HepG2 (cell line): ENCODE measurements at regions not wholly inside any gene's neighbourhood (a gene's known extent, or its start where the extent isn't known, plus 50 kb on each side); places are given as distances from the start of the nearest gene placed in this dataset.

Source experiments
- ATAC-seq: fragments of 200-7000 bp; cut with Tn5 transposase; 3 replicates; pipeline ENCODE4 v1.9.1; 2020; ENCODE audit warnings: mild to moderate bottlenecking, moderate library complexity
- BruUV-seq: library from RNA; stranded (reverse); fragments of 400-500 nt; replicated peaks from 2 replicates; lab custom pipeline; 2021; lab: Mats Ljungman, UMichigan
- CTCF ChIA-PET: fragments of 300-600 bp; formaldehyde crosslinking; extraction: SDS; loops from one replicate; lab custom pipeline; 2021; ENCODE audit warnings: low total read pairs, inconsistent platforms, low intra/inter-chr PET ratio; lab: Yijun Ruan, JAX
- POLR2A ChIA-PET: fragments of 350-600 bp; sonication (Branson Sonifier 250); formaldehyde crosslinking; loops from one replicate; lab custom pipeline; 2020; ENCODE audit warnings: antibody characterized with exemption, inconsistent platforms; lab: Yijun Ruan, JAX
- DNase-seq: peaks from one replicate; pipeline ENCODE4 v3.0.0-alpha.2; 2015; ENCODE audit warnings: low spot score
- FAIRE-seq: peaks from 3 replicates; lab custom pipeline; 2011; peaks lifted over from hg19 to GRCh38; lab: Jason Lieb, UNC
- H2AFZ ChIP-seq: one replicate; pipeline ENCODE4 v1.6.1; 2011; ENCODE audit warnings: low read length, inconsistent platforms
- H3K27ac ChIP-seq: fragments of 300-600 bp; 3 replicates; pipeline ENCODE4 v1.8.0; 2011; ENCODE audit warnings: mixed run types, mild to moderate bottlenecking, mixed read lengths, low read length, inconsistent platforms; ENCODE audit not compliant: insufficient read depth; ENCODE audit errors: extremely low read length
- H3K27me3 ChIP-seq, 2 experiments: fragments of 200-600 bp in 1 of 2; 2 replicates in 1 of 2; 3 replicates in 1 of 2; pipeline versions ENCODE4 v1.6.0 to v1.8.0; 2011; ENCODE audit warnings: low read length in 2 of 2, mild to moderate bottlenecking in 2 of 2, moderate library complexity in 2 of 2, inconsistent platforms in 1 of 2; ENCODE audit not compliant: insufficient read depth in 2 of 2, control insufficient read depth in 1 of 2
- H3K36me3 ChIP-seq, 2 experiments: fragments of 200-600 bp in 1 of 2; replicated peaks in 1 of 2; 2 replicates in 1 of 2; 3 replicates in 1 of 2; pipeline versions ENCODE4 v1.5.1 to v1.8.0; 2011; ENCODE audit warnings: low read length in 2 of 2, inconsistent platforms in 1 of 2; ENCODE audit not compliant: insufficient read depth in 2 of 2, control insufficient read depth in 1 of 2
- H3K4me1 ChIP-seq: 2 replicates; pipeline ENCODE4 v1.5.1; 2012; ENCODE audit warnings: low read length, inconsistent platforms; ENCODE audit not compliant: insufficient read depth
- H3K4me2 ChIP-seq: 2 replicates; pipeline ENCODE4 v1.6.0; 2011; ENCODE audit warnings: low read depth, low read length, inconsistent platforms
- H3K4me3 ChIP-seq, 3 experiments: fragments of 200-600 bp in 1 of 3; sonication (generic), shearing (Covaris generic) in 1 of 3; replicated peaks in 1 of 3; 2 replicates each; pipeline ENCODE4 v1.5.1; 2011 to 2016; ENCODE audit warnings: low read length in 3 of 3, inconsistent platforms in 2 of 3, low read depth in 2 of 3, mild to moderate bottlenecking in 2 of 3, control low read depth in 1 of 3, mixed read lengths in 1 of 3; ENCODE audit not compliant: insufficient read depth in 1 of 3
- H3K79me2 ChIP-seq: one replicate; pipeline ENCODE4 v1.6.1; 2011; ENCODE audit warnings: low read length, inconsistent platforms; ENCODE audit not compliant: insufficient read depth
- H3K9ac ChIP-seq: 2 replicates; pipeline ENCODE4 v1.6.0; 2011; ENCODE audit warnings: mild to moderate bottlenecking, low read depth, low read length, inconsistent platforms; ENCODE audit not compliant: insufficient read depth
- H3K9me3 ChIP-seq: 2 replicates; pipeline ENCODE4 v1.5.1; 2012; ENCODE audit warnings: mild to moderate bottlenecking, low read length
- H4K20me1 ChIP-seq: 2 replicates; pipeline ENCODE4 v1.6.0; 2011; ENCODE audit warnings: inconsistent platforms, mild to moderate bottlenecking, low read length, moderate library complexity; ENCODE audit not compliant: insufficient read depth
- CHD4 ChIP-seq: fragments of 200-600 bp; sonication (generic); IDR thresholded peaks from 2 replicates; pipeline ENCODE4 v1.7.0; 2017; ENCODE audit warnings: mild to moderate bottlenecking, low read length, borderline replicate concordance
- ETV5 ChIP-seq: IDR thresholded peaks from 2 replicates; pipeline ENCODE4 v1.6.1; 2018; ENCODE audit warnings: missing biosample characterization, missing genetic modification reagents, inconsistent platforms, borderline replicate concordance
- FOXC1 ChIP-seq: sonication (generic); formaldehyde crosslinking; IDR thresholded peaks from 2 replicates; pipeline ENCODE4 v1.8.0; 2022; ENCODE audit warnings: mild to moderate bottlenecking, missing genetic modification reagents, borderline replicate concordance
- HDAC2 ChIP-seq: sonication (generic); formaldehyde crosslinking; IDR thresholded peaks from 2 replicates; pipeline ENCODE4 v1.4.0; 2020; ENCODE audit warnings: missing genetic modification reagents
- JARID2 ChIP-seq: sonication (generic); formaldehyde crosslinking; IDR thresholded peaks from 2 replicates; pipeline ENCODE4 v1.8.1; 2023; ENCODE audit warnings: missing genetic modification reagents, inconsistent platforms; ENCODE audit not compliant: insufficient replicate concordance
- JUND ChIP-seq: sonication (generic); formaldehyde crosslinking; IDR thresholded peaks from 2 replicates; pipeline ENCODE4 v1.8.0; 2022; ENCODE audit warnings: mild to moderate bottlenecking, missing genetic modification reagents
- POLR2AphosphoS5 ChIP-seq: IDR thresholded peaks from 2 replicates; pipeline ENCODE4 v1.6.1; 2012; ENCODE audit warnings: low read depth, low read length
- SALL1 ChIP-seq: sonication (generic); formaldehyde crosslinking; IDR thresholded peaks from 2 replicates; pipeline ENCODE4 v1.8.0; 2022; ENCODE audit warnings: mild to moderate bottlenecking, missing genetic modification reagents
- SMAD3 ChIP-seq: sonication (generic); formaldehyde crosslinking; IDR thresholded peaks from 2 replicates; pipeline ENCODE4 v1.4.0; 2020; ENCODE audit warnings: missing genetic modification reagents
- TMF1 ChIP-seq: sonication (generic); formaldehyde crosslinking; IDR thresholded peaks from 2 replicates; pipeline ENCODE4 v1.8.1; 2022; ENCODE audit warnings: low read depth, missing genetic modification reagents
- U2AF2 ChIP-seq: fragments of 200-400 bp; formaldehyde crosslinking; IDR thresholded peaks from 2 replicates; pipeline ENCODE4 v1.6.1; 2017; ENCODE audit warnings: low read depth, mild to moderate bottlenecking, low read length
- ZFAT ChIP-seq: sonication (generic); formaldehyde crosslinking; conservative IDR thresholded peaks from 2 replicates; pipeline ENCODE4 v1.8.1; 2023; ENCODE audit warnings: missing genetic modification reagents, inconsistent platforms
- ZNF704 ChIP-seq: sonication (generic); formaldehyde crosslinking; IDR thresholded peaks from 2 replicates; pipeline ENCODE4 v1.8.1; 2023; ENCODE audit warnings: mild to moderate bottlenecking, inconsistent platforms, moderate library complexity, missing genetic modification reagents, borderline replicate concordance
- ZNF777 ChIP-seq: sonication (generic); formaldehyde crosslinking; IDR thresholded peaks from 2 replicates; pipeline ENCODE4 v1.4.0; 2020; ENCODE audit warnings: missing genetic modification reagents
- ZNF781 ChIP-seq: sonication (generic); formaldehyde crosslinking; IDR thresholded peaks from 2 replicates; pipeline ENCODE4 v1.5.1; 2020; ENCODE audit warnings: borderline replicate concordance, mild to moderate bottlenecking, missing genetic modification reagents; ENCODE audit errors: not compliant biosample characterization
- ZNF839 ChIP-seq: sonication (generic); formaldehyde crosslinking; IDR thresholded peaks from 2 replicates; pipeline ENCODE4 v1.4.0; 2020; ENCODE audit warnings: missing genetic modification reagents, mild to moderate bottlenecking, borderline replicate concordance
- WGBS: methylation state at CpG from one replicate; pipeline ENCODE4 v1.1.6; 2017; ENCODE audit warnings: low lambda C conversion rate; 5-methylcytosine and 5-hydroxymethylcytosine counted together
- in situ Hi-C: cut with HindIII; loops from 2 replicates; pipeline ENCODE4 v1.10.0; 2017; ENCODE audit warnings: low pct_unique_long_range_greater_than_20kb; ENCODE audit not compliant: extremely low pct_ligation_motif_present
- intact Hi-C: fragments of 100-400 bp; cut with micrococcal nuclease; formaldehyde crosslinking; loops from one replicate; pipeline ENCODE4 v1.10.0; 2022; ENCODE audit not compliant: unreplicated experiment
- TF ChIP-seq, protein P1 (sequence below): sonication (generic); formaldehyde crosslinking; IDR thresholded peaks from 2 replicates; pipeline ENCODE4 v1.4.0; 2020; ENCODE audit warnings: missing genetic modification reagents, borderline replicate concordance
- TF ChIP-seq, protein P2 (sequence below): sonication (generic); IDR thresholded peaks from 2 replicates; pipeline ENCODE4 v1.6.1; 2016; ENCODE audit warnings: low read depth, borderline replicate concordance

DNA sequence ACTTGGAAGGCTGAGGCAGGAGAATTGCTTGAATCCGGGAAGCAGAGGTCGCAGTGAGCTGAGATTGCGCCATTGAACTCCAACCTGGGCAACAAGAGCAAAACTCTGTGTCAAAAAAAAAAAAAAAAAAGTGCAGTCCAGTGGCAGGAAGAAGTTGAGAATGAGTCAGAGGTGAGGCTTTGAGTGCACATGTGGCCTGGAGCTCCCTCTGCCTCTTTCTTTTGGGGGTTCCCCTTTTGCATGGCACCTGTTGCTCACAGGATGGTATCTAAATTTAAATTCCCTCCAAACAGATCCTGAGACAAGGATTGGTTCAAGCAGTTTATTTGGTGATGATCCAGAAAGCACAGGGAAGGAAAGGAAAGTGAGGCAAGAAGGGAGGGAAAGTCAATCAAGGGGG, 151.4 kb upstream of the STX18 start:
- peak; percentile 68 for FAIRE-seq
- TF ChIP-seq JARID2 (CRISPR knock-in tag) (no peak), SALL1 (CRISPR knock-in tag) (0 out of 2 replicates have a peak, but pooled peaks have one; percentile 22), JUND (CRISPR knock-in tag) (0 out of 2 replicates have a peak, but pooled peaks have one; percentile 72), U2AF2 (no peak), POLR2AphosphoS5 (no peak), TMF1 (no peak), ZNF781 (CRISPR knock-in tag) (no peak), ETV5 (no peak; the same call in 1 of the 2 replicates), ZNF839 (CRISPR knock-in tag) (no peak), SMAD3 (CRISPR knock-in tag) (no peak), ZNF704 (CRISPR knock-in tag) (no peak), ZFAT (CRISPR knock-in tag) (no peak), ZNF777 (CRISPR knock-in tag) (no peak), HDAC2 (CRISPR knock-in tag) (no peak), CHD4 (0 out of 2 replicates have a peak, but pooled peaks have one; percentile 7), FOXC1 (CRISPR knock-in tag) (no peak)
- TF ChIP-seq, protein P1, sequence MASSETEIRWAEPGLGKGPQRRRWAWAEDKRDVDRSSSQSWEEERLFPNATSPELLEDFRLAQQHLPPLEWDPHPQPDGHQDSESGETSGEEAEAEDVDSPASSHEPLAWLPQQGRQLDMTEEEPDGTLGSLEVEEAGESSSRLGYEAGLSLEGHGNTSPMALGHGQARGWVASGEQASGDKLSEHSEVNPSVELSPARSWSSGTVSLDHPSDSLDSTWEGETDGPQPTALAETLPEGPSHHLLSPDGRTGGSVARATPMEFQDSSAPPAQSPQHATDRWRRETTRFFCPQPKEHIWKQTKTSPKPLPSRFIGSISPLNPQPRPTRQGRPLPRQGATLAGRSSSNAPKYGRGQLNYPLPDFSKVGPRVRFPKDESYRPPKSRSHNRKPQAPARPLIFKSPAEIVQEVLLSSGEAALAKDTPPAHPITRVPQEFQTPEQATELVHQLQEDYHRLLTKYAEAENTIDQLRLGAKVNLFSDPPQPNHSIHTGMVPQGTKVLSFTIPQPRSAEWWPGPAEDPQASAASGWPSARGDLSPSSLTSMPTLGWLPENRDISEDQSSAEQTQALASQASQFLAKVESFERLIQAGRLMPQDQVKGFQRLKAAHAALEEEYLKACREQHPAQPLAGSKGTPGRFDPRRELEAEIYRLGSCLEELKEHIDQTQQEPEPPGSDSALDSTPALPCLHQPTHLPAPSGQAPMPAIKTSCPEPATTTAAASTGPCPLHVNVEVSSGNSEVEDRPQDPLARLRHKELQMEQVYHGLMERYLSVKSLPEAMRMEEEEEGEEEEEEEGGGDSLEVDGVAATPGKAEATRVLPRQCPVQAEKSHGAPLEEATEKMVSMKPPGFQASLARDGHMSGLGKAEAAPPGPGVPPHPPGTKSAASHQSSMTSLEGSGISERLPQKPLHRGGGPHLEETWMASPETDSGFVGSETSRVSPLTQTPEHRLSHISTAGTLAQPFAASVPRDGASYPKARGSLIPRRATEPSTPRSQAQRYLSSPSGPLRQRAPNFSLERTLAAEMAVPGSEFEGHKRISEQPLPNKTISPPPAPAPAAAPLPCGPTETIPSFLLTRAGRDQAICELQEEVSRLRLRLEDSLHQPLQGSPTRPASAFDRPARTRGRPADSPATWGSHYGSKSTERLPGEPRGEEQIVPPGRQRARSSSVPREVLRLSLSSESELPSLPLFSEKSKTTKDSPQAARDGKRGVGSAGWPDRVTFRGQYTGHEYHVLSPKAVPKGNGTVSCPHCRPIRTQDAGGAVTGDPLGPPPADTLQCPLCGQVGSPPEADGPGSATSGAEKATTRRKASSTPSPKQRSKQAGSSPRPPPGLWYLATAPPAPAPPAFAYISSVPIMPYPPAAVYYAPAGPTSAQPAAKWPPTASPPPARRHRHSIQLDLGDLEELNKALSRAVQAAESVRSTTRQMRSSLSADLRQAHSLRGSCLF, result no peak
- TF ChIP-seq, protein P2, sequence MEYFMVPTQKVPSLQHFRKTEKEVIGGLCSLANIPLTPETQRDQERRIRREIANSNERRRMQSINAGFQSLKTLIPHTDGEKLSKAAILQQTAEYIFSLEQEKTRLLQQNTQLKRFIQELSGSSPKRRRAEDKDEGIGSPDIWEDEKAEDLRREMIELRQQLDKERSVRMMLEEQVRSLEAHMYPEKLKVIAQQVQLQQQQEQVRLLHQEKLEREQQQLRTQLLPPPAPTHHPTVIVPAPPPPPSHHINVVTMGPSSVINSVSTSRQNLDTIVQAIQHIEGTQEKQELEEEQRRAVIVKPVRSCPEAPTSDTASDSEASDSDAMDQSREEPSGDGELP, result no peak

More for the DNA sequence above, 151.4 kb upstream of the STX18 start:
- H3K79me2 ChIP-seq, result no peaks in the 10 kb centered on the region
- H3K36me3 ChIP-seq, result no peaks in the 10 kb centered on the region; a peak in 1 of 5 replicates
- POLR2A ChIA-PET, result interaction anchor here (0.7 to 2.3 kb wide), 7 partner anchors 13 to 182 kb away, joined by 3 to 10 read pairs (median 5); no protein-coding TSS in a partner anchor
- no peaks in the 10 kb centered on the region for H4K20me1 ChIP-seq
- H3K9ac ChIP-seq, result no peak overlapping the region; the same call in 1 of the 2 replicates
- peak overlapping the region; percentile 76 for H3K27ac ChIP-seq
- CTCF ChIA-PET, result no interaction called here
- no peak overlapping the region for H2AFZ ChIP-seq
- H3K27me3 ChIP-seq, result no peaks in the 10 kb centered on the region
- peaks cover 67% of the 10 kb centered on the region for H3K4me1 ChIP-seq
- no peak overlapping the region for H3K4me3 ChIP-seq
- DNase-seq, result peak; percentile 66
- intact Hi-C loops, result loop anchor here (5.0 kb wide), 3 partner anchors 51 to 206 kb away; no protein-coding TSS in a partner anchor
- BruUV-seq, result no TSS peak
- H3K4me2 ChIP-seq, result peak overlapping the region; percentile 59; the same call in 1 of the 2 replicates
- in situ Hi-C loops, result loop anchor here (5.0 kb wide), 1 partner anchor 164 kb away; the partner anchor contains the start of gene MSX1
- 25% methylated on average over 3 of the region's 3 CpGs for WGBS
- ATAC-seq, result peak; percentile 43
- no peaks in the 10 kb centered on the region for H3K9me3 ChIP-seq
